ENCODE measurements at regions not wholly inside any gene's neighbourhood (a gene's known extent, or its start where the extent isn't known, plus 50 kb on each side); places are given as distances from the start of the nearest gene placed in this dataset.

DNA sequence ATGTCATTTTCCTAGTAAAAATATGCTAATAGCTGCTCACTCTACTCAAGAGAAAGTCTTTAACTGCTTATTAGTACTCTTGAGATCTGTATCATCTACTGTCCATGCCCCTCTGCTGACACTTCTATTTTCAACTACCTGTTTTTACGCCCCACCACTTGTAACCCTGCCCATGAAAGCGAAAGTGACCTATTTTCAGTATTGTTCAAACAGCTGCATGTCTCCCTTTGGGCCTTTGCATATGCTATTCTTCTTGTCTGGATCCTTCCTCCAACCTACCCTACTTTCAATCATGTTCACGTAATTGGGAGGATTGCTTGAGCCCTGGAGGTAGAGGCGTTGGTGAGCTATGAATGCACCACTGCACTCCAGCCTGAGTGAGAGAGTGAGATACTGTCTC, 1481.3 kb downstream of the GATA3 start:
- 68% methylated on average over 4 of the region's 4 CpGs for WGBS
- H3K36me3 ChIP-seq (ENCODE audit: control insufficient read depth in 4 of 4, insufficient read depth in 3 of 4, low read depth in 1 of 4, low read length in 3 of 4): no peaks in the 10 kb centered on the region
- no peak overlapping the region for H3K9ac ChIP-seq (ENCODE audit: low read depth in 1 of 2, low read length in 2 of 2)
- TF ChIP-seq, protein P1, sequence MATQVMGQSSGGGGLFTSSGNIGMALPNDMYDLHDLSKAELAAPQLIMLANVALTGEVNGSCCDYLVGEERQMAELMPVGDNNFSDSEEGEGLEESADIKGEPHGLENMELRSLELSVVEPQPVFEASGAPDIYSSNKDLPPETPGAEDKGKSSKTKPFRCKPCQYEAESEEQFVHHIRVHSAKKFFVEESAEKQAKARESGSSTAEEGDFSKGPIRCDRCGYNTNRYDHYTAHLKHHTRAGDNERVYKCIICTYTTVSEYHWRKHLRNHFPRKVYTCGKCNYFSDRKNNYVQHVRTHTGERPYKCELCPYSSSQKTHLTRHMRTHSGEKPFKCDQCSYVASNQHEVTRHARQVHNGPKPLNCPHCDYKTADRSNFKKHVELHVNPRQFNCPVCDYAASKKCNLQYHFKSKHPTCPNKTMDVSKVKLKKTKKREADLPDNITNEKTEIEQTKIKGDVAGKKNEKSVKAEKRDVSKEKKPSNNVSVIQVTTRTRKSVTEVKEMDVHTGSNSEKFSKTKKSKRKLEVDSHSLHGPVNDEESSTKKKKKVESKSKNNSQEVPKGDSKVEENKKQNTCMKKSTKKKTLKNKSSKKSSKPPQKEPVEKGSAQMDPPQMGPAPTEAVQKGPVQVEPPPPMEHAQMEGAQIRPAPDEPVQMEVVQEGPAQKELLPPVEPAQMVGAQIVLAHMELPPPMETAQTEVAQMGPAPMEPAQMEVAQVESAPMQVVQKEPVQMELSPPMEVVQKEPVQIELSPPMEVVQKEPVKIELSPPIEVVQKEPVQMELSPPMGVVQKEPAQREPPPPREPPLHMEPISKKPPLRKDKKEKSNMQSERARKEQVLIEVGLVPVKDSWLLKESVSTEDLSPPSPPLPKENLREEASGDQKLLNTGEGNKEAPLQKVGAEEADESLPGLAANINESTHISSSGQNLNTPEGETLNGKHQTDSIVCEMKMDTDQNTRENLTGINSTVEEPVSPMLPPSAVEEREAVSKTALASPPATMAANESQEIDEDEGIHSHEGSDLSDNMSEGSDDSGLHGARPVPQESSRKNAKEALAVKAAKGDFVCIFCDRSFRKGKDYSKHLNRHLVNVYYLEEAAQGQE (IDR thresholded peaks at IDR 0.05): no peak
- no peak for TF ChIP-seq NR2F2 (IDR thresholded peaks at IDR 0.05)
- no peak for TF ChIP-seq RAD21 (IDR thresholded peaks at IDR 0.05)
- no peak for TF ChIP-seq EGR1 (IDR thresholded peaks at IDR 0.05; ENCODE audit: low read depth in 2 of 2)
- no peak for TF ChIP-seq FOXA2 (IDR thresholded peaks at IDR 0.05)
- TF ChIP-seq, protein P2, sequence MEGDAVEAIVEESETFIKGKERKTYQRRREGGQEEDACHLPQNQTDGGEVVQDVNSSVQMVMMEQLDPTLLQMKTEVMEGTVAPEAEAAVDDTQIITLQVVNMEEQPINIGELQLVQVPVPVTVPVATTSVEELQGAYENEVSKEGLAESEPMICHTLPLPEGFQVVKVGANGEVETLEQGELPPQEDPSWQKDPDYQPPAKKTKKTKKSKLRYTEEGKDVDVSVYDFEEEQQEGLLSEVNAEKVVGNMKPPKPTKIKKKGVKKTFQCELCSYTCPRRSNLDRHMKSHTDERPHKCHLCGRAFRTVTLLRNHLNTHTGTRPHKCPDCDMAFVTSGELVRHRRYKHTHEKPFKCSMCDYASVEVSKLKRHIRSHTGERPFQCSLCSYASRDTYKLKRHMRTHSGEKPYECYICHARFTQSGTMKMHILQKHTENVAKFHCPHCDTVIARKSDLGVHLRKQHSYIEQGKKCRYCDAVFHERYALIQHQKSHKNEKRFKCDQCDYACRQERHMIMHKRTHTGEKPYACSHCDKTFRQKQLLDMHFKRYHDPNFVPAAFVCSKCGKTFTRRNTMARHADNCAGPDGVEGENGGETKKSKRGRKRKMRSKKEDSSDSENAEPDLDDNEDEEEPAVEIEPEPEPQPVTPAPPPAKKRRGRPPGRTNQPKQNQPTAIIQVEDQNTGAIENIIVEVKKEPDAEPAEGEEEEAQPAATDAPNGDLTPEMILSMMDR (IDR thresholded peaks at IDR 0.05; ENCODE audit: low read depth, low read length, missing input control): no peak
- TF ChIP-seq, protein P3, sequence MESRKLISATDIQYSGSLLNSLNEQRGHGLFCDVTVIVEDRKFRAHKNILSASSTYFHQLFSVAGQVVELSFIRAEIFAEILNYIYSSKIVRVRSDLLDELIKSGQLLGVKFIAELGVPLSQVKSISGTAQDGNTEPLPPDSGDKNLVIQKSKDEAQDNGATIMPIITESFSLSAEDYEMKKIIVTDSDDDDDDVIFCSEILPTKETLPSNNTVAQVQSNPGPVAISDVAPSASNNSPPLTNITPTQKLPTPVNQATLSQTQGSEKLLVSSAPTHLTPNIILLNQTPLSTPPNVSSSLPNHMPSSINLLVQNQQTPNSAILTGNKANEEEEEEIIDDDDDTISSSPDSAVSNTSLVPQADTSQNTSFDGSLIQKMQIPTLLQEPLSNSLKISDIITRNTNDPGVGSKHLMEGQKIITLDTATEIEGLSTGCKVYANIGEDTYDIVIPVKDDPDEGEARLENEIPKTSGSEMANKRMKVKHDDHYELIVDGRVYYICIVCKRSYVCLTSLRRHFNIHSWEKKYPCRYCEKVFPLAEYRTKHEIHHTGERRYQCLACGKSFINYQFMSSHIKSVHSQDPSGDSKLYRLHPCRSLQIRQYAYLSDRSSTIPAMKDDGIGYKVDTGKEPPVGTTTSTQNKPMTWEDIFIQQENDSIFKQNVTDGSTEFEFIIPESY (IDR thresholded peaks at IDR 0.05): no peak
- TF ChIP-seq, protein P4, sequence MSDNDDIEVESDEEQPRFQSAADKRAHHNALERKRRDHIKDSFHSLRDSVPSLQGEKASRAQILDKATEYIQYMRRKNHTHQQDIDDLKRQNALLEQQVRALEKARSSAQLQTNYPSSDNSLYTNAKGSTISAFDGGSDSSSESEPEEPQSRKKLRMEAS (IDR thresholded peaks at IDR 0.05): no peak
- no peak for TF ChIP-seq SP1 (IDR thresholded peaks at IDR 0.05)
- TF ChIP-seq TAF1 (conservative IDR thresholded peaks at IDR 0.05): no peak
- H3K27me3 ChIP-seq (ENCODE audit: control insufficient read depth in 4 of 4, insufficient read depth in 4 of 4, low read length in 3 of 4): no peaks in the 10 kb centered on the region
- H3K4me1 ChIP-seq (ENCODE audit: control insufficient read depth in 4 of 4, insufficient read depth in 4 of 4, low read length in 3 of 4): no peaks in the 10 kb centered on the region
- no peak overlapping the region for H3K4me3 ChIP-seq (ENCODE audit: low read depth in 1 of 3, low read length in 3 of 3)
- H3K27ac ChIP-seq (ENCODE audit: low read depth in 1 of 2, low read length in 2 of 2): no peak overlapping the region
- DNase-seq (ENCODE audit: low spot score): no peak
- peaks cover 0 to 2% (median 0%) of the 10 kb centered on the region in 4 donors for H3K9me3 ChIP-seq (ENCODE audit: control insufficient read depth in 4 of 4, low read length in 3 of 4)

DNA sequence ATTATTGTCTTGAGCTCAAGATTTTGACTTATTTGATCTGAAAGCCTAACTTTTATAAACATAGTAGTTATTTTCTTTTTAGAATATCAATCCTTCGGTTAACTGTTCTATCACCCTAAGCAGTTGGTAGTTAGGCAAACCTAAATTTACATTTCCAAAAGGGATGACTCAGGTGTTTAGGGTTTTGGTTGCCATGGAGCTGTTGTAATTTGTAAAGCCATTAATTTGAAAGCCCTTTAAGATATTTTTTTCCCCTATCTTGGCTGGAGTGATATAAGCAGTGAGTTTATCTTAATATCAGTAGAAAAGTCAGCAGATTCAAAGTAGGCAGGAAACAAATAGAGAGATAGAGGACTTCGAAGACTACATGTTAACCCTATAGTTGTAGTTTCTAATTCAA, 1472.6 kb upstream of the CELF2 start:
- Histone ChIP-seq H3K9me3 (ENCODE audit: control insufficient read depth in 4 of 4, low read length in 3 of 4) (no peaks in the 10 kb centered on the region), H3K27ac (ENCODE audit: low read depth in 1 of 2, low read length in 2 of 2) (no peak overlapping the region), H3K4me3 (ENCODE audit: low read depth in 1 of 3, low read length in 3 of 3) (no peak overlapping the region), H3K27me3 (ENCODE audit: control insufficient read depth in 4 of 4, insufficient read depth in 4 of 4, low read length in 3 of 4) (no peaks in the 10 kb centered on the region), H3K9ac (ENCODE audit: low read depth in 1 of 2, low read length in 2 of 2) (no peak overlapping the region), H3K36me3 (ENCODE audit: control insufficient read depth in 4 of 4, insufficient read depth in 3 of 4, low read depth in 1 of 4, low read length in 3 of 4) (no peaks in the 10 kb centered on the region), H3K4me1 (ENCODE audit: control insufficient read depth in 4 of 4, insufficient read depth in 4 of 4, low read length in 3 of 4) (no peaks in the 10 kb centered on the region)
- 29% methylated on average over 2 of the region's 2 CpGs for WGBS
- TF ChIP-seq, protein P4 (IDR thresholded peaks at IDR 0.05): no peak
- TF ChIP-seq HNF4A (conservative IDR thresholded peaks at IDR 0.05): no peak
- no peak for DNase-seq (ENCODE audit: low spot score)
